Stimulated activated CD4-positive, alpha-beta T cell treated with anti-CD3 and anti-CD28 coated beads, TNF-alpha, amount 100 ng/mL, for 24 hours (primary cell): ENCODE measurements at regions not wholly inside any gene's neighbourhood (a gene's known extent, or its start where the extent isn't known, plus 50 kb on each side); places are given as distances from the start of the nearest gene placed in this dataset.

ENCODE experiments used
- DNase-seq, 3 experiments: peaks; one replicate each; pipeline ENCODE4 v3.0.0-alpha.2; 2020; ENCODE audit warnings: low read depth in 3 of 3

DNA sequence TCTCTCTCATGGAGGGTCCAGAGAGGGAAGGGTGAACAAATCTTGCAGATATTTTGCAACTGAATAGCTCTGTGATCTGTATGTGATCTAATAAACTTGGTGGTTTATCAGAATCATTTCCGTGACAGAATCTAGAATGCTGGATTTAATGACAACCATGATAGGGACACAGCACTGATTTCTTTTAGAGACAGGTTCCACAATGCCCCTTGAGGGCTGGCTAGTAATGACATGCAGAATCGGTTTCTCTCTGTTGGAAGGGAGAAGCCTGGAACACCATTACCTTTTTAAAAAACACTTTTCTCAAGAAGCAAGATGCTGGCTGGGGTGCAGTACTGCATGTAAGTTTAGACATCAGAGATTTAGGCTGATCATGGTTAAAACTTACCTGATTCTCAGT, 313.4 kb downstream of the CDH26 start:
- DNase-seq = no peak

DNA sequence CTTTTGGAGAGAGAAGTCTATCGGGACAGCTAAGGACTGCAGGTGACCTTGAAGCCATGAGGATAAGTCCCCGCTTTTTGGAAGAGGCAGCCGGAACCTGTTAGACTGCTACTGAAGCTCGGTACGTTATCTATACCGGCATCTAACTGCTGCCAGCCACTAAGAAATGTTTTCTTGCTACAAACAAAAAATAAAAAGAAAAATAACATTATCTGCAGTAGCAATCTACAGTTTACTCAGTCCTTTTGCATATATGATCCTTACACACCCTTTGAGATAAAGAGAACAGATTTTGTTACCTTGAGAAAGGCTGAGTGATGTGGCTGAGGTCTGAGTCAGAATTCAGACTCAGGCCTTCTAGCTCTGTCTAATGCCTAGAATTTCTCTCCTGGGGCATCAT, 314.6 kb downstream of the CDH26 start:
- DNase-seq = no peak

DNA sequence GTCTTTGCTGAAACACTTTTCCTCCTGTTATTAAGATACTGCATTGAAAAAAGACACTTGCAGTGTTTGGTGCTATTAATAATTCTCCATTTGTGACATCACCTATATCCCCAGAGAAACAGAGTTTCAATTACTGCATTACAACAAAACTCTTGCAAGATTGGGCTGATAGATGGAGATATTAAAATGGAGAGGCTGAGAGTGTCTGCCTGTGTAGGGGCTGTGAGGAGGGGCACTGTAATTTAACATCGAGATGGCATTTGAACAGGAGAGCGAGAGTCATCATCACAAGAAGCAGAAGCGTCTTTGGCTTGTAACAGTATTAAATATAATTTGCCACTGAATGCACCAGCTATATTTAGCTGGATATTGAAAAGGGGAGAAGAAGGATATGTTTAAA, 316.5 kb downstream of the CDH26 start:
- no peak for DNase-seq

DNA sequence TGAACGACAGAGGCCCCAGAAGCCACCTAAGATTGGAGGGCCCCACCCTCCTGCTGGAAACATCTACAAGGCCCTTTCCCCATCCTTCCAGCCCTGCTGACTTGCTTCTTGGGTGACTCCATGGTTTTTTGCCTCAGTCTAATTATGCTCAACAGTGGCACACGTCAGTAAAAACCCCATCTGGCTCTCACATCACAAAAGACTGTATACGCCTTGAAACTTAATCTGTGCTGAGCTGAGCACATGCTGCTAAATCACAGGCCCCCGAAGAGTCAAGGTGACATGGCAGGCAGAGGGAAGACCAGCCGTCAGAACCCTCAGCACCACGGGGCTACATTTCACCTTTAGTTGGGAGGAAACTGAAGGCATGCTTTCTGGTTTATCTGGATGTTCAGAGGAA, 323.1 kb downstream of the CDH26 start:
- no peak for DNase-seq

DNA sequence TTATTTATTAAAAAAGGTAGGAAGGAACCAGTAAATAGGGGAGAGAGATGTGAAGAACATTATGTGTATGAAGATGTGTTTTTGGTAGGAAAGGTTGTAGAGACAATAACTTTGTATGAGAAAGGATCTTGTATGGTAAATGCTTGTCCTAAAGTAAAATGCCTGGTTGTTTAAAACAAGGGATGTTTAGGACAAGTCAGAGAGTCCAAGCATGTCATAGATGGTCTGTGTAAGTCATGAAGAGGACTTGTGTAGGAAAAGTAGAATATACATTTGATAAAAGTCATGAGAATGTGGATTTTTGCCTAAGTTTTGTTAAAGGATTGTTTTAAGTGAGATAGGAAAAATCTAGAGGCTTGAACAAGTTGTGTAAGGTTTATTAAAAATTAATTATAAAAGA, 325.1 kb downstream of the CDH26 start:
- DNase-seq = no peak

DNA sequence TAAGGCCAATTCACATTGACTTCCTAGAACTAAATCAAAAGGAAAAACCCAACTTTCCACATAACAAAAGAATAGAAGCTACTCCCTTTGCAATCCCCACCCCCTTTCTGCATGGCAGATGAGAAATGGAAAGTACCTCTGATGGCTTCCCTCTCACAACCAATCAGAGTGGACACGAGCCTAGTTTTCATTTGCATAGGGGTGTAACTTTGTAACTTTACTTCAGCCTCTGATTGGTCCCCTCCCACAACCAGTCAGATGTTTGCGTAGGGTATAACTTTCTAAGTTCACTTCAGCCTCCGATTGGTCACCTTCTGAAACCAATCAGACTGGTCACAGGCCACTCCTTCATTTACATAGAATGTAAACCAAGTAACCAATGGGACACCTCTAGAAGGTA, 328.5 kb downstream of the CDH26 start:
- DNase-seq = no peak

DNA sequence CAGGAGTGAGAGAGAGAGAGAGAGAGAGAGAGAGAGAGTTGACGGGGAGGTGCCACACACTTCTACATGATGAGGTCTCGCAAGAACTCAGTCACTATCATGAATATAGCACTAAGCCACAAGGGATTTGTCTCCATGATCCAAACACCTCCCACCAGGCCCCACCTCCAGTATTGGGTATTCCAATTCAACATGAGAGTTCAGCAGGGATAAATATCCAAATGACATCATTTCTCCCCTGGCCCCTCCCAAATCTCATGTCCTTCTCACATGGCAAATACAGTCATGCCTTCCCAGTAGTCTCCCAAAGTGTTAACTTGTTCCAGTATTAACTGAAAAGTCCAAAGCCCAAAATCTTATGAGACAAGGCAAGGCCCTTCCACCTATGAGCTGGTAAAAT, 330.7 kb downstream of the CDH26 start:
- DNase-seq = no peak

DNA sequence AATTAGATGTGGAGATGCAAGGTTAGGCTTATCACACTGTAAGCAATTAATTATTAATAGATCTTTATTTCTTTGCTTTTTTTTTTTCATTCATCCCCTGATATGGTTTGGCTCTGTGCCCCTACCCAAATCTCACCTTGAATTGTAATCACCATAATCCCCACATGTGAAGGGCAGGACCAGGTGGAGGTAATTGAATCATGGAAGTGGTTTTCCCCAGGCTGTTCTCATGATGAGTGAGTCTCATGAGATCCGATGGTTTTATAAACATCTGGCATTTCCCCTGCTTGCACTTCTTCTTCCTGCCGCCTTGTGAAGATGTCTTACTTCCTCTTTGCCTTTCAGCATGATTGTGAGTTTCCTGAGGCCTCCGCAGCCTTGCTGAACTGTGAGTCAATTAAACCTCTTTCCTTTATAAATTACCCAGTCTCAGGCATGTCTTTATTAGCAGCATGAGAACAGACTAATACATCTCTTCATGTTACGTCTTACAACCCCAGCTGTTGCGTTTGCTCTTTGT, 333.8 kb downstream of the CDH26 start:
- DNase-seq = no peak

DNA sequence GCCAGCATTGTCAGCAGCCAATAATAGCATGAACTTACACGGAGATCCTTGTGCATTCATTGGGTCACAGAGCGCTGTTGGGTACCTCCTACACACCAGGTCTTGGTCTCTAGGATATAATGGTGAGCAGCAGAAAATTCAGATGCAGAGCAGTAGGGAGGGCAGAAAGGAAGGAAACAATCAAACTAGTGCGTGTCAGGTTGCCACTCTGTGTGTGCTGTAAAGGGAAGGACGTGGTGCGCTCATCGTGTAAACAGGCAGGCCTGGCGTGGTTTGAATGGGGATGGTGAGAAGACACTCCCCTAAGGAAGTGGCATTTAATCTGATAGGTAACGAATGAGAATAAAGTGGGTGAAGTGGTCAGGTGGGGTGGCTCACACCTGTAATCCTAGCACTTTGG, 336.4 kb downstream of the CDH26 start:
- DNase-seq = no peak

DNA sequence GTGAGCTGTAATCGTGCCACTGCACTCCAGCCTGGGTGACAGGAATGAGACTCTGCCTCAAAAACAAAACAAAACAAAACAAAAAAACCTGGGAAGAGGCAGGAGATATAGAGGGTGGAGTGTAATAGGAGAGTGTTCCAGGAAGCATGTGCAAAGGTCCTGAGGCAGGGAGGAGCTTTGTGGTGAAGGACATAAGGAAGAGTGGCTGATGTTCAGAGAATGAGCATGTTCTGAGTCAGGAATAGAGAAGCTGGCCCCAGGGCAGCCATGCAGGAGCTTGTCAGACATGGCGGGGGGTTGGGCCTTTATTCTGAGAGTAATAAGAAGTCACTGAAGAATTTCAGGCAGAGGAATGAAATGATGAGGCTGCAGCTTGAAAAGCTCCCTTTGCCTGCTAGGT, 337.0 kb downstream of the CDH26 start:
- DNase-seq = no peak

DNA sequence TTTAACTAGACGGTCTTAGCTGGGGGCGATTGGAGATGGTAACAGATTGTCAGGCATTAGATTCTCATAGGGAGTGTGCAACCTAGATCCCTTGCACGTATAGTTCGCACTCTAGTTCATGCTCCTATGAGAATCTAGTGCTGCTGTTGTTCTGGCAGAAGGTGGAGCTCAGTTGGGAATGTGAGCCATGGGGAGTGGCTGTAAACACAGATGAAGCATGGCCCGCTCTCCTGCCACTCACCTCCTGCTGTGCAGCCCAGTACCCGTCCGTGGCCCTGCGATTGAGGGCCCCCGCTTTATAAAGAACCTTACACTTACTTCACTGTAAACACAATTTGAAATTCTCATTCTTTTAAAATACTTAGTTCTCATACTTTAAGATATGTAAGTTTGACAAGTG, 339.4 kb downstream of the CDH26 start:
- DNase-seq = no peak

DNA sequence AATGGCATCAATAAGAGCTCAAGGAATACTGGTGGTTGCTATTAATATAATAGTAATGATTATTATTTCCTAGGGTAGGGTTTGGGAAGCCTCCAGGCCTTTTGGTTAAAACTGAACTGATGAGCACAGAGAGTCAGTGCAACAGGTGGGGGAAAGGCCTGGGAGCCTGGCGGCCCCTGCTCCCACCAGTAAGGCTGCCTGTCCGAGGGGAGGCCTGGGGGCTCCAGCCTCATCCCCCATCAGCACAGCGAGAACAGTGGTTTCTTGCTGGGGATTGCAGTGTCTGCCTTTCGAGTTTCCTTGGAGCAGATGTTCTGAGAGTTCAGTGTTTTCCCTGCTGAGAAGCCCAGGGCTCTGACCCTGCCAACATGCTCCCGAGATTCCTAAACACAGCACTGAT, 340.4 kb downstream of the CDH26 start:
- no peak for DNase-seq

DNA sequence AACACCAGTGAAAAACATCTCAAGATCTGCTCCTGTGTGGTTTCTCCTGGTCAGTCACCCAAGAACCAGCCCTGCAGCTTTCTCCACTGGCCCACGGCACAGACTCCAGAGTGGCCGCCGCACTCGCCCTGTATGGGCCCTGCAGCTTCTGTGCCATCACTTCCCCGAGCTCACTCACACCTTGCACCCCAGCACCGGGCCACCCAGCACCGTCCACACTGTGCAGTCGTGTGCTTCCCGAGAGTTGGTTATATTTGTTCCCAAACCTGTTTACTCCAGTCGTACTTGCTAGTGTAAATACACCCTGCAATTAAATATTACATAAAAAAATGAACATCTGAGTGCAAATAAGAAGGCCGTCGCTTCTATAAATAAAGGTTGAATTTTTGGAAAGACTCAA, 341.7 kb downstream of the CDH26 start:
- no peak for DNase-seq

DNA sequence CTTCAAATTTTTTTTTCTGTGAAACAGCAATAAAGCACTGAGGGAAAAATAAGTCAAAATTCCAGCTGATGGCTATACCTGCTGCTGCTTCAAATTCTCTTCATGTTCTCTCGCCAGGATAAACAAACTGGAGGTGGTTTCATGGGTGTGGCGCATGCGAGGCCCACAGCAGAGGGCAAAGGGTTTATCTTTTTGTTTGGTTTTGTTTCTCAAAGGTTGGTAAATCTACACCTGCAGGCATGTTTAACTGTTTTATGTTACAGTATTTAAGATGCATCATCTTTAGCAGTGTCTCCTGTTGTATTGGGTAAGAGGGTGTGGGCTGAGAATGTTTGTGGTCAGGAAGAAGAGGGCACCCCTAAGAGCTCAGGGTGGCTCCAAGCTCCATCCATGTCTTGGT, 342.2 kb downstream of the CDH26 start:
- no peak for DNase-seq

DNA sequence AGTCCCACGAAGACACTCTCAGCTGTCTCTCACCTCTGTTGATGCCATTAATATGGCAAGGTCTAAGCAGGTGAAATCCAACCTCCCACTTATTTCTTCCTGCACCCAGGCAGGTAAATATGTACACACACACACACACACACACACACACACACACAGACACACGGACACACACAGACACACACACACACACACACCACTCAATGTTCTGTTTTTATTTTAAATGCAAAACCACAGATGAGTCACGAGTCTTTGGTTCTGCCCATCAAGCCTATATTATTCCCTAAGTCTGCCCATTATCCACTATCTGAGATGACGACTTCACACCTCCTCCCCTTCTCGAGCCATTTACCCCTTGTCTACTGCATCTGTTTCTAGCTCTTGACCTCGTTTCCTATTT, 344.7 kb downstream of the CDH26 start:
- DNase-seq = no peak

DNA sequence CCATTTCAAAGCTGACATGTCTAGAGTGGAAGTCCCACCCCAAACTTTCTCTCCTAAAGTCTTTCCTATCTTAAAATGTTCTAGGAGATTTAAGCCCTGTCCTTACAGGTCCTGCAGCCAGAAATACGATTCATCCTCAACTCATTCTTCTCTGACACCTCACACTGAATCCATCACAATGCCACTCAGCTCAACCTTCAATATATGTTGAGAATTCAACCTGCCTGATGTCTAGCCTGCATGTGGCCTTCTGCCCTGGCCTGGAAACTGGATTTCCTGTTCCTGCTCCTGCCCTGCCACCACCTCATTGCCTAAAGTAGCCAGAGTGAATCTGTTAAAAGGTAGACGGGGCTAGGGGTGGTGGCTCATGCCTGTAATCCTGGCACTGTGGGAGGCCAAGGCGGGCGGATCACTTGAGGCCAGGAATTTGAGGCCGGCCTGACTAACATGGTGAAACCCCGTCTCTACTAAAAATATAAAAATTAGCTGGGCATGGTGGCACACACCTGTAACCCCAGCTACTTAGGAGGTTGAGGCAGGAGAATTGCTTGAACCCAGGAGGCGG, 345.9 kb downstream of the CDH26 start:
- no peak for DNase-seq

DNA sequence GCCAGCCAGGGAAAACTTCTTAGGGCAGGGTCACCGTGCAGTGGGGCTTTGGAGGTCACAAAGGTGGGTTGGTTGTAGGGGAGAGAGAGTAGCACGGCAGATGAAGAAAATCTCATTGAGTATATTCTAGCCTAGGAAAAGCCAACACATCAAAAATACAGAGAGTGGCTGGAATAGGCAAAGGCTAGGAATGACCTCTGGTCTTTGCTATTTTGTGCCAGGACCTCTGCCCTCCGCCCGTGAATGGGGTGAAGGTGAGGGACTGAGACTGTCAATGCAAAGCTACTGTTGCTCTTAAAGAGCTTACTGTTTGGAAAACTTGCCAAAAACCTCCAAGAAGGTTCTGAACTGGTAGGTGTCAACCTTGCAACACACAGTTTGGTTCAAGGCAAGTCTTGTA, 346.7 kb downstream of the CDH26 start:
- no peak for DNase-seq

DNA sequence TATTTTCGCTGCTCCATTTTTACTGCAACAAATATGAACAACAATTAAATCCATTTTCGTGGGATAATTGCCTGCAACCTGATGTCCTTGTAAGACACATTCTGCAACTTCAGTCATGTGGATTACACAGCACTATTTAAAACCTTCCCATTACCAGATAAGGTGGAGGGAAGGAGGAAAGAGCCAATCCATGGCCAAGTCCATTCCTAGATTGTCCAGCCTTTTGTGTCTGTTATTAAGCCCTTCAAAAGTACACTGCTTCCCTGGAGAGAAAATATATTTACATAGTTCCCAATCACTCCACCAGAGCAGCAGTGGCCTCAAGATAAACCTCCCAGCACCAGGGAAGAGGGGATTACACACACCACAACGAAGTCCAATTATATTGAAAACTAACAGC, 347.9 kb downstream of the CDH26 start:
- no peak for DNase-seq

DNA sequence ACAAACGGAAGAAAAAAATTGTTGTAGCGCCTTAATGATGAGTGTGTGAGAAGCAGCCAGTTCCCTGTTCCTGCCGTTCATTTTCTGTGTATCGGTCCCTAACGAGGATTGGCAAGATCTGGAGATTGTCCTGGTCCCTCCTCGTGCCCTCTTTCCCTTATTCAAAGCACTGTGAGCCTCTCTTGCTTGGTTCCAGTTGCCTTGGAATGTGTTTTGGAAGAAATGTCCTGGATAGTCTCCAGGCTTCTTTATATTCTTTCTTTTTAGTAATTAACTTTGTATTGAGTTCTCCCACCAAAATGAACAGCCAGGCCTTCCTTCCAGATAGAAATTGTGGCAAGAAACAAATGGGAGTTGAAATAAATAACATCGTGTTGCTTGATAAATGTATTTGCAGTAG, 348.3 kb downstream of the CDH26 start:
- no peak for DNase-seq

DNA sequence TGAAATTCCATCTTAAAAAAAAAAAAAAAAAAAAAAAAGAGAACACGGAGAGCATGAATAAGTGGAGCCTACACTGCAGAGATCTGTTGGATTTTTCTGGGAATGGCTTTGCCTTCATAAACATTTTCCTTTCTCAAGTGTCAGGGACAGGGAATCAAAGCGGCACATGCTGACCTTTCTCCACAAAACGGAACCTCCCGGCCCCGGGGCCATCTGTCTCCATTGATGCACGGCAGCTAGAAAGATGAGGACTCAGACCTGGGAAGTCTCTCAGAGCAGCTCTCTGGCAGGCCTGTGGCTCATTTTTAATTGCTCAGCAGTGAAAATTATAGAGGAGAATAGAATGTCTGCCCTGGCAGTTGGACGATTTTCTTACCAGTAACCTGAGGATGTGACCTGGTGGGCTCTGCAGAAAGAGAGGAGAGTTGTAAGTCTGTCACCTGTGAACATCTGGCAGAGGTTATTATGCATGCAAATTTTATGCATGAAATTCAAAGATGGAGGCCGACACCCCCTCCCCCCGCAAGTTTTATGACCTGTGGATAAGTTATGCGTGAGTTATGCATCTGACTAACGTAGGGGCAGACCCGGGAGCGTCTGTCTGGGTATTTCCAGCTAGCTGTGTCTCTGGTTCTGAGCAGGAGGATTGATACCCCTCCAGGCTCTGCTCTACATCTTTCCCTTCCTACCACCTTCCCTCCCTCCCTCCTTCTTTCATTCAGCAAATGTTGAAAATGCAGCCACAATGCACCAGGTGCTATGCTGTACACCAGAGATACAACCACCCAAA, 352.5 kb downstream of the CDH26 start:
- no peak for DNase-seq

DNA sequence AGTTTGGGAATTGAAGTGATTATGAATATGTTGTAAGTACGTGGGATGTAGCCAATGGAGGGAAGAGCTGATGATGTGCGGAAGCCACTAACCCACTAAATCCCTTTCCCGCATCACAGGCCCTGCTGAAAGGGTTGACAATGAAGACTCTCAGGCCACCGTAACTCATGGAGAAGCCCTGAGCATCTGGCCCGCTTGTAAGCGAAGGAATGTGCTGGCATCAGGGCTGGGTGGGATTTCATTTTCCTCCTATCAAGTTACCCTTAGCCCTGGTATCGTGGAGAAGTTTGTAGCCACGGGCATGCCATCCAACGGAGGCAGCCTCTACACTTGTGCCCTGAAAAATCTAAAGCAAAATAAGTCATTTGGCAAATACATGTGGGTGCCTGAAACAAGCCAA, 355.0 kb downstream of the CDH26 start:
- DNase-seq = no peak

DNA sequence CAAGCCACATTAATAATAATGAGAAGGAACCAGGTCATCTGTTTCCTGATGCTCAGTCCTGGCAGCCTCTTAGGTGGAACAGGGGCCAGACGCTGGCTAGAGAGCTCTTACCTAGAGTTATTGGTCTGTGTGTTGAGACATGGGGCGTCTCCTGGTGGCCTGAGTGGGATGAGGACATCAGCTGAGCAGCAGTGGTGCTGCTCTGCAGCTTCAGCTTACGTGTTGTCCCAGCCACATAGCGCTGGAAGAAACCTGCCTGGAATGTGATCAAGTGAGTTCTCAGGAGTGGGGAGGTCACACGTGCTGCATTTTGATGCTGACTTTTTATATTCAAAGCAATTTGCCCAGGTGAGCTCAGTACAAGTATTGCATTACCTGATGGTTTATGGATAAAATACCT, 355.4 kb downstream of the CDH26 start:
- no peak for DNase-seq

DNA sequence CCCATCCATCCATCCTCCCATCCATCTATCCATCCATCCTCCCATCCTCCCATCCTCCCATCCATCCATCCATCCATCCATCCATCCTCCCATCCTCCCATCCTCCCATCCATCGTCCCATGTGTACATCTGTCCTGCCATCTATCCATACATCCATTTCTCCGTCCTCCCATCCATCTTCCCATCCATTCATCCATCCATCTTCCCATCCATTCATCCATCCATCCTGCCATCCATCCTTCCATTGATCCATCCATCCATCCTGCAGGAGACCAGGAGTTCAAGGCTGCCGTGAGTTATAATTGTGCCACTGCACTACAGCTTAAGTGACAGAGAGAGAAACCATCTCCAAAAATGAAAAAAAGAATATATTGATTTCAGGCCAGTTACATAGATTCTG, 356.5 kb downstream of the CDH26 start:
- DNase-seq = no peak
